Lung (tissue), 11 donors: ENCODE measurements at regions not wholly inside any gene's neighbourhood (a gene's known extent, or its start where the extent isn't known, plus 50 kb on each side); places are given as distances from the start of the nearest gene placed in this dataset.

ENCODE experiments used
- ATAC-seq: fragments of 200-7000 bp; cut with Tn5 transposase; one replicate; pipeline ENCODE4 v1.9.1; 2020; ENCODE audit warnings: moderate number of reproducible peaks; ENCODE audit not compliant: insufficient read depth, low FRiP score
- DNase-seq, 3 donors: peaks; one replicate each; pipeline ENCODE4 v3.0.0-alpha.2; 2013 to 2017
- H3K27ac ChIP-seq, 2 donors: one replicate each; pipeline ENCODE4 v1.5.1; 2013; ENCODE audit warnings: mild to moderate bottlenecking in 2 of 2, moderate library complexity in 2 of 2, control low read depth in 1 of 2, inconsistent platforms in 1 of 2, low read depth in 1 of 2, low read length in 1 of 2
- H3K27me3 ChIP-seq, 3 donors: one replicate each; pipeline ENCODE4 v1.5.1; 2013; ENCODE audit warnings: low read length in 2 of 3; ENCODE audit not compliant: control insufficient read depth in 3 of 3, insufficient read depth in 3 of 3
- H3K36me3 ChIP-seq, 4 donors: one replicate each; pipeline ENCODE4 v1.5.1; 2013; ENCODE audit warnings: low read length in 4 of 4, mild to moderate bottlenecking in 1 of 4, moderate library complexity in 1 of 4; ENCODE audit not compliant: control insufficient read depth in 4 of 4, insufficient read depth in 4 of 4
- H3K4me1 ChIP-seq, 5 donors: one replicate each; pipeline ENCODE4 v1.5.1; 2013; ENCODE audit warnings: low read length in 5 of 5, mild to moderate bottlenecking in 2 of 5, moderate library complexity in 1 of 5; ENCODE audit not compliant: control insufficient read depth in 5 of 5, insufficient read depth in 5 of 5
- H3K4me3 ChIP-seq: one replicate; pipeline ENCODE4 v1.5.1; 2013; ENCODE audit warnings: mild to moderate bottlenecking, control low read depth, moderate library complexity
- H3K9ac ChIP-seq, 2 donors: one replicate each; pipeline ENCODE4 v1.5.1; 2013; ENCODE audit warnings: low read length in 2 of 2, control low read depth in 1 of 2; ENCODE audit not compliant: insufficient read depth in 1 of 2
- H3K9me3 ChIP-seq, 4 donors: one replicate each; pipeline ENCODE4 v1.5.1; 2013; ENCODE audit warnings: low read length in 3 of 4, mild to moderate bottlenecking in 1 of 4, moderate library complexity in 1 of 4; ENCODE audit not compliant: control insufficient read depth in 4 of 4, insufficient read depth in 3 of 4
- WGBS, 2 donors: extraction: QIAGEN DNeasy Blood & Tissue Kit; methylation state at CpG; one replicate each; pipeline ENCODE4 v1.1.7; 2013; 5-methylcytosine and 5-hydroxymethylcytosine counted together
- TF ChIP-seq, protein P1 (sequence below): IDR thresholded peaks from 2 replicates; pipeline ENCODE4 v1.5.1; 2012; ENCODE audit warnings: mild to moderate bottlenecking; ENCODE audit errors: control extremely low read depth, extremely low read depth
- donor health status: control.
- donor health status: control.
- donor health status: Bipolar disorder and iron deficiency.
- donor health status: healthy.
- donor health status: DM: yes; HTN: yes; CAD: no.

DNA sequence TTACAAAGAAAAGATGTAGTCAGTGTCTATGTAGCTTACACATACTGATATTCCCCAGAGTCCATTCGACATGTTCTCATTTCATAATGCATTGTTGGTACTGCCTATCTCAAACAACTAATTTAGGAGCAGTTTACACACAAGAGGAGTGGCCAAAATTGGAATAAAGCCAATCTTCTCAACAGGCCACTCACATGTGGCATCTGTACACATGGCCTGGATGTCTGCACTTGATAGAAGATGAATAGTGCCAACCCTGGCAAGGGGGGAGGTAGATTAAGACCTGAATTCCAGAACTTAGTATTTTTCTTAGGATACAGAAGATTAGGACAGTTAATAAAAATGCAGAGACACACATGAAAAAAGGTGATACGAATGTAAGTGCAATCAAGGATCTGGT, 125.3 kb upstream of the STARD3NL start:
- Histone ChIP-seq H3K27ac (no peak overlapping the region), H3K27me3 (no peaks in the 10 kb centered on the region), H3K36me3 (no peaks in the 10 kb centered on the region), H3K9ac (no peak overlapping the region), H3K4me3 (no peak overlapping the region), H3K9me3 (peaks cover 0 to 12% (median 0%) of the 10 kb centered on the region in 4 donors), H3K4me1 (no peaks in the 10 kb centered on the region)
- ATAC-seq (no peak), DNase-seq (no peak)
- TF ChIP-seq, protein P1, sequence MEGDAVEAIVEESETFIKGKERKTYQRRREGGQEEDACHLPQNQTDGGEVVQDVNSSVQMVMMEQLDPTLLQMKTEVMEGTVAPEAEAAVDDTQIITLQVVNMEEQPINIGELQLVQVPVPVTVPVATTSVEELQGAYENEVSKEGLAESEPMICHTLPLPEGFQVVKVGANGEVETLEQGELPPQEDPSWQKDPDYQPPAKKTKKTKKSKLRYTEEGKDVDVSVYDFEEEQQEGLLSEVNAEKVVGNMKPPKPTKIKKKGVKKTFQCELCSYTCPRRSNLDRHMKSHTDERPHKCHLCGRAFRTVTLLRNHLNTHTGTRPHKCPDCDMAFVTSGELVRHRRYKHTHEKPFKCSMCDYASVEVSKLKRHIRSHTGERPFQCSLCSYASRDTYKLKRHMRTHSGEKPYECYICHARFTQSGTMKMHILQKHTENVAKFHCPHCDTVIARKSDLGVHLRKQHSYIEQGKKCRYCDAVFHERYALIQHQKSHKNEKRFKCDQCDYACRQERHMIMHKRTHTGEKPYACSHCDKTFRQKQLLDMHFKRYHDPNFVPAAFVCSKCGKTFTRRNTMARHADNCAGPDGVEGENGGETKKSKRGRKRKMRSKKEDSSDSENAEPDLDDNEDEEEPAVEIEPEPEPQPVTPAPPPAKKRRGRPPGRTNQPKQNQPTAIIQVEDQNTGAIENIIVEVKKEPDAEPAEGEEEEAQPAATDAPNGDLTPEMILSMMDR = no peak
- 73 to 91% methylated on average over 2 of the region's 2 CpGs for WGBS, 2 donors

DNA sequence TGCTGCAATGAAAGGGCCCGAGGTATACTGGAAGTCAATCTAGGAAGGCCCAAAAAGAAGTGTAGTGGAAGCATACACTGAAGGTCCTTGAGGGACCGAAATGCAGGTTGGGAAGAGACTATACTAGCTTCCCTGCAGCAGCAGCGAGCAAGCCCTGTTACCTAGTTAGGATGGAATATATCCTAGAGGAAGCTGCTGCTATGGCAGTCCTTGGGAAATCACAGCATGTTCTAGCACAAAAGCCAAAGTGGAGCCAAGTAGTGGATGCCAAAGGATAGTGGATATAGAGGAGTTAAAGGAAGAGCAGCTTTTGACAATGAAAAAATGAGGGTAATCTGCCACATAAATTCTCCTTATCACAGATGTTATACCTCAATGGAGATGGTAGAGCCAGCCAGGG, 123.8 kb upstream of the STARD3NL start:
- 88 to 94% methylated on average over 3 of the region's 3 CpGs for WGBS, 2 donors
- ATAC-seq = no peak
- Histone ChIP-seq H3K27ac (no peak overlapping the region), H3K4me3 (no peak overlapping the region), H3K9me3 (peaks cover 0 to 12% (median 0%) of the 10 kb centered on the region in 4 donors), H3K27me3 (no peaks in the 10 kb centered on the region), H3K36me3 (no peaks in the 10 kb centered on the region), H3K4me1 (no peaks in the 10 kb centered on the region), H3K9ac (no peak overlapping the region)
- TF ChIP-seq, protein P1 = no peak
- no peak for DNase-seq

DNA sequence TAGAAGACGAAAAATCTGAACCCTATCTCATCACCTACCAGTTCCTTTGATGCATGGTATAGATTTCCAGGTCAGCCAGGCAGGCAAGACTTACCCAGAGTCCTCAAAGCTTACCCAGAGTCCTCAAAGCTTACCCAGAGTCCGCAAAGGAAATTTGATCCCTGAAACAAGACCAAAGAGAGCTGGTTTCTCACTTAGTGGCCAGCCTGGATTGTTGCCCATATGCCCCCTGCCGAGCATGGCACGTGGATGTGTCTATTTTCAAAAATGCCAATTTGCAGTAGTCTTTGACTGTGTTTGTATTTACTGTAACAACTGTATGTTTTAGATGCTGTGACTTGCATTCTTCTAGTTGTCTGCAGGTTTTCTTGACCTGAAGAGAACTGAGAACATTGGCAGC, 120.2 kb upstream of the STARD3NL start:
- 78 to 89% methylated on average over 4 of the region's 4 CpGs for WGBS, 2 donors
- no peaks in the 10 kb centered on the region for H3K9me3 ChIP-seq
- H3K27me3 ChIP-seq = no peaks in the 10 kb centered on the region
- no peaks in the 10 kb centered on the region for H3K4me1 ChIP-seq
- no peak overlapping the region for H3K27ac ChIP-seq
- H3K4me3 ChIP-seq = no peak overlapping the region
- no peak for ATAC-seq
- no peak overlapping the region for H3K9ac ChIP-seq
- no peak for DNase-seq
- no peaks in the 10 kb centered on the region for H3K36me3 ChIP-seq
- TF ChIP-seq, protein P1 = no peak

DNA sequence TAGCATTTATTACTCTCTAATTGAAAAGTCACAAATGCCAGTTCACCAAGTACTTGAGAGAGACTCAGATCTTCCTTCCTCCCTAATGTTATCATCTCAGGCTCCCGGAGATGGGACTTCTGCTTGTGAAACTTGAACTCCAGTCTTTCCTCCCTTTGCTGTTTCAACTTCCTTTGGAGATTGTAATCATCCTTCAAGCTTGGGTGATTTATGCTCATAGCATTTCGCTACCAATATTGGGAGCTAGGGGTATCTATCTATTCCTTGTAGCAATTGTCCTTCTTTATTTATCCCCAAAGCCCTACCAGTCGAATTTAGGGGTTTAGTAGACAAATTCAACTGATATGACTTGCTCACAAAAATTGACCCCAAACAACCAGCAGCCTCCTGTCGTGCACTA, 117.9 kb upstream of the STARD3NL start:
- H3K4me3 ChIP-seq = no peak overlapping the region
- H3K4me1 ChIP-seq = no peaks in the 10 kb centered on the region
- TF ChIP-seq, protein P1 = no peak
- no peak for ATAC-seq
- no peaks in the 10 kb centered on the region for H3K9me3 ChIP-seq
- no peak overlapping the region for H3K9ac ChIP-seq
- H3K36me3 ChIP-seq = no peaks in the 10 kb centered on the region
- no peak for DNase-seq
- no peaks in the 10 kb centered on the region for H3K27me3 ChIP-seq
- no peak overlapping the region for H3K27ac ChIP-seq
- WGBS, 2 donors = 64 to 68% methylated on average over 4 of the region's 4 CpGs
